Natural killer cell (primary cell): ENCODE measurements at regions not wholly inside any gene's neighbourhood (a gene's known extent, or its start where the extent isn't known, plus 50 kb on each side); places are given as distances from the start of the nearest gene placed in this dataset.

Experiments used
- ATAC-seq, 3 donors: fragments of 150-1000 bp in 2 of 3; fragments of 200-7000 bp in 1 of 3; cut with Tn5 transposase; 1 replicate in 1 of 3; 2 replicates in 2 of 3; pipeline ENCODE4 v1.10.0; 2021; ENCODE audit warnings: mild to moderate bottlenecking in 2 of 3, moderate library complexity in 2 of 3
- DNase-seq, 2 donors: peaks; one replicate each; pipeline versions ENCODE4 v3.0.0 to v3.0.0-alpha.2; 2013 to 2021; ENCODE audit warnings: mixed read lengths in 1 of 2
- H3K27ac ChIP-seq: one replicate; pipeline ENCODE4 v1.5.1; 2013; ENCODE audit warnings: mild to moderate bottlenecking, low read length
- H3K27me3 ChIP-seq: one replicate; pipeline ENCODE4 v1.6.1; 2013; ENCODE audit warnings: low read length; ENCODE audit not compliant: control insufficient read depth, insufficient read depth
- H3K36me3 ChIP-seq: one replicate; pipeline ENCODE4 v1.6.1; 2013; ENCODE audit warnings: low read length; ENCODE audit not compliant: control insufficient read depth, insufficient read depth
- H3K4me1 ChIP-seq: one replicate; pipeline ENCODE4 v1.6.1; 2013; ENCODE audit warnings: low read length; ENCODE audit not compliant: control insufficient read depth, insufficient read depth
- H3K4me3 ChIP-seq: one replicate; pipeline ENCODE4 v1.5.1; 2013; ENCODE audit warnings: low read length
- H3K9me3 ChIP-seq: one replicate; pipeline ENCODE4 v1.6.1; 2013; ENCODE audit warnings: low read length; ENCODE audit not compliant: control insufficient read depth, insufficient read depth
- H3K27ac Mint-ChIP-seq, 2 donors: one replicate each; pipeline ENCODE4 v1.8.0; 2022; ENCODE audit warnings: mild to moderate bottlenecking in 2 of 2, mixed read lengths in 2 of 2, moderate library complexity in 1 of 2
- H3K27me3 Mint-ChIP-seq, 2 donors: one replicate each; pipeline ENCODE4 v1.8.0; 2022; ENCODE audit warnings: low read depth in 2 of 2, mixed read lengths in 2 of 2
- H3K36me3 Mint-ChIP-seq: one replicate; pipeline ENCODE4 v1.8.0; 2022; ENCODE audit warnings: mixed read lengths
- H3K4me1 Mint-ChIP-seq, 2 donors: one replicate each; pipeline ENCODE4 v1.8.0; 2022; ENCODE audit warnings: mixed read lengths in 2 of 2
- H3K4me3 Mint-ChIP-seq: one replicate; pipeline ENCODE4 v1.8.0; 2022; ENCODE audit warnings: mild to moderate bottlenecking, moderate library complexity, mixed read lengths
- H3K9me3 Mint-ChIP-seq, 2 donors: one replicate each; pipeline ENCODE4 v1.8.0; 2022; ENCODE audit warnings: mixed read lengths in 2 of 2
- CTCF ChIP-seq: fragments of 200-600 bp; IDR thresholded peaks from one replicate; pipeline ENCODE4 v1.8.0; 2022; ENCODE audit warnings: antibody characterized with exemption
- WGBS: methylation state at CpG from one replicate; pipeline ENCODE4 v1.1.7; 2013; ENCODE audit warnings: missing lambda C conversion rate; ENCODE audit not compliant: insufficient coverage; 5-methylcytosine and 5-hydroxymethylcytosine counted together
- intact Hi-C: fragments of 100-400 bp; cut with micrococcal nuclease; formaldehyde crosslinking; loops from one replicate; pipeline ENCODE4 v1.14.2; 2022

- no peaks in the 10 kb centered on the region for H3K9me3 Mint-ChIP-seq
- Histone ChIP-seq H3K27ac (no peak overlapping the region), H3K27me3 (peaks cover 4% of the 10 kb centered on the region), H3K4me3 (no peak overlapping the region), H3K9me3 (no peaks in the 10 kb centered on the region), H3K36me3 (no peaks in the 10 kb centered on the region), H3K4me1 (peaks cover 3% of the 10 kb centered on the region)
- intact Hi-C loops, result loop anchor here (1.0 kb wide), 2 partner anchors 257 to 743 kb away; no protein-coding TSS in a partner anchor
- H3K4me3 Mint-ChIP-seq, result no peak overlapping the region
- ATAC-seq (no peak), DNase-seq (no peak)
- H3K36me3 Mint-ChIP-seq, result no peaks in the 10 kb centered on the region
- no peak overlapping the region for H3K27ac Mint-ChIP-seq
- no peak for TF ChIP-seq CTCF
- peaks cover 4 to 15% of the 10 kb centered on the region in 2 donors for H3K27me3 Mint-ChIP-seq
- H3K4me1 Mint-ChIP-seq, result no peaks in the 10 kb centered on the region
- 62% methylated on average over 4 of the region's 5 CpGs for WGBS
These were observed 61.0 kb upstream of the CAST start for GRCh38 chr5:96601200-96601599.

DNA sequence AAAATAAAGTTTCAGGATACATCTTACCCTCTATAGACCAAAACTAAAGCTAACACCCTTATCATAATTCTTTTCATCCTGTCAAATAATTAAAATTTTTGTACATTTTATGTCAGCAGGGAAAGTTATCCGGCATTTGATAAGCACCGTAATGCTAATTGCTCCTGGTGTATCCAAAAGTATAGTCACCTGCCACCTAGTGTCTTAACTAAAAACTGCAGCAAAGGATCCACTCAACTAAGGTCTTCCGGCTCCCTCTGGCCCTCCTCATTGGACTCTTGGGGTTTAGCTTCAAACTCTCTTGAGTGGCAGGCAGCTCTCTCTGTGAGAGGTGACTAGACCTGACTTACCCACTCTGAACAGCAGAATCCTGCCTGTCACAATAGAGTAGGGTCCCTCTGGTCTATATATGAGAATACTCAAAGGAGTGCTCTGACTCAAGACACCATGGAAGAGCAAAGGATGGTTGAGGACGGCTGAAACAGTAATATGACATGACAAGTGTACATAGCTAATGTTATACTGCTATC is 60.4 kb upstream of the CAST start:
- Mint-ChIP-seq H3K4me1 (no peaks in the 10 kb centered on the region), H3K36me3 (no peaks in the 10 kb centered on the region), H3K27ac (no peak overlapping the region), H3K9me3 (no peaks in the 10 kb centered on the region), H3K4me3 (no peak overlapping the region), H3K27me3 (peaks cover 4 to 15% of the 10 kb centered on the region in 2 donors)
- H3K4me1 ChIP-seq, result peaks cover 3% of the 10 kb centered on the region
- peaks cover 4% of the 10 kb centered on the region for H3K27me3 ChIP-seq
- peak; percentile 81 to 93 (median 90) for ATAC-seq
- H3K4me3 ChIP-seq, result no peak overlapping the region
- intact Hi-C loops, result loop anchor here (1.0 kb wide), 2 partner anchors 257 to 743 kb away; no protein-coding TSS in a partner anchor
- TF ChIP-seq CTCF, result peak; percentile 85
- H3K36me3 ChIP-seq, result no peaks in the 10 kb centered on the region
- peak in 1 of 2 donors; percentile 82 for DNase-seq
- H3K9me3 ChIP-seq, result no peaks in the 10 kb centered on the region
- WGBS, result 30% methylated on average over 4 of the region's 4 CpGs
- no peak overlapping the region for H3K27ac ChIP-seq

DNA sequence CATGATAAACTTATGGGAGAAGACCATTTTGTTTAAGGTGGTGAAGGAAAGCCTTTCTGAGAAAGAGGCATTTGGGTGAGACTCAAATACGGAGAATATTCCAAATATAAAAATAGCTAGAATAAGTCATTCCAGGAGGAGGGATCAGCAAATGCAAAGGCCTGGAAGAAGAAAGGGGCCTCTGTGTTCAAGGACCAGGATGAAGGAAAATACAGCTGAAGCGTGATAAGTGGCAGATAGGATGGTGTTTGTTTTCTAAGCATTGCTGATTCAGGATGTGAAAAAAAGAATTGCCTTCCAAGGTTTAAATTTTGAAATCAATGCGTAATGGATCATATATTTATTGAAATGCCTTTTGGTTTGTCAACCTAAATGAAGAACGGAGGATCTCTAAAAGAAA is 59.4 kb upstream of the CAST start:
- WGBS, result 93% methylated on average over 3 of the region's 4 CpGs
- H3K4me3 Mint-ChIP-seq, result no peak overlapping the region

More for the DNA sequence above, 59.4 kb upstream of the CAST start:
- no peak overlapping the region for H3K4me3 ChIP-seq
- no peaks in the 10 kb centered on the region for H3K9me3 ChIP-seq
- H3K27ac ChIP-seq, result no peak overlapping the region
- H3K9me3 Mint-ChIP-seq, result no peaks in the 10 kb centered on the region
- peaks cover 4 to 15% of the 10 kb centered on the region in 2 donors for H3K27me3 Mint-ChIP-seq
- no peak overlapping the region for H3K27ac Mint-ChIP-seq
- no peaks in the 10 kb centered on the region for H3K36me3 ChIP-seq
- TF ChIP-seq CTCF, result no peak
- ATAC-seq, result no peak
- H3K4me1 Mint-ChIP-seq, result no peaks in the 10 kb centered on the region
- DNase-seq, result no peak
- H3K27me3 ChIP-seq, result peaks cover 4% of the 10 kb centered on the region
- intact Hi-C loops, result no loop called here
- no peaks in the 10 kb centered on the region for H3K36me3 Mint-ChIP-seq
- peaks cover 3% of the 10 kb centered on the region for H3K4me1 ChIP-seq
